ENCODE measurements at regions not wholly inside any gene's neighbourhood (a gene's known extent, or its start where the extent isn't known, plus 50 kb on each side); places are given as distances from the start of the nearest gene placed in this dataset.

- H3K4me3 ChIP-seq: no peak overlapping the region
- no peaks in the 10 kb centered on the region for H3K27me3 ChIP-seq (ENCODE audit: insufficient read depth in 3 of 3, low read length in 2 of 3)
- ATAC-seq: no peak
- H3K4me1 ChIP-seq: no peaks in the 10 kb centered on the region
- peaks cover 4% of the 10 kb centered on the region for H3K9me3 ChIP-seq
- no peak for DNase-seq
- no peak overlapping the region for H3K27ac ChIP-seq
- WGBS, 3 donors: 78 to 87% (median 82%) methylated on average over 3 of the region's 3 CpGs
- intact Hi-C loops (cut with DNase I): no loop called here
- TF ChIP-seq CTCF (IDR thresholded peaks at IDR 0.05): no peak
- no peaks in the 10 kb centered on the region for H3K36me3 ChIP-seq (ENCODE audit: insufficient read depth in 1 of 2, low read depth in 1 of 2)
Observed at GRCh38 chr4:79666875-79667274, 258.8 kb upstream of the GK2 start.

- Histone ChIP-seq H3K36me3 (ENCODE audit: insufficient read depth in 1 of 2, low read depth in 1 of 2) (no peaks in the 10 kb centered on the region), H3K4me3 (no peak overlapping the region), H3K27me3 (ENCODE audit: insufficient read depth in 3 of 3, low read length in 2 of 3) (no peaks in the 10 kb centered on the region), H3K27ac (no peak overlapping the region), H3K4me1 (no peaks in the 10 kb centered on the region), H3K9me3 (peaks cover 4% of the 10 kb centered on the region)
- intact Hi-C loops (cut with DNase I): no loop called here
- DNase-seq (no peak), ATAC-seq (no peak)
- no peak for TF ChIP-seq CTCF (IDR thresholded peaks at IDR 0.05)
- 64 to 69% (median 65%) methylated on average over 1 of the region's 1 CpG for WGBS, 3 donors
Observed at GRCh38 chr4:79666112-79666511, 258.1 kb upstream of the GK2 start.

- TF ChIP-seq CTCF (IDR thresholded peaks at IDR 0.05): no peak
- Histone ChIP-seq H3K27ac (no peak overlapping the region), H3K36me3 (ENCODE audit: insufficient read depth in 1 of 2, low read depth in 1 of 2) (no peaks in the 10 kb centered on the region), H3K4me3 (no peak overlapping the region), H3K9me3 (no peaks in the 10 kb centered on the region), H3K27me3 (ENCODE audit: insufficient read depth in 3 of 3, low read length in 2 of 3) (no peaks in the 10 kb centered on the region), H3K4me1 (no peaks in the 10 kb centered on the region)
- ATAC-seq: no peak
- WGBS, 3 donors: 83 to 87% (median 85%) methylated on average over 4 of the region's 4 CpGs
- intact Hi-C loops (cut with DNase I): no loop called here
- DNase-seq: no peak
Observed at GRCh38 chr4:79663865-79664264, 255.8 kb upstream of the GK2 start.

- Histone ChIP-seq H3K27me3 (ENCODE audit: insufficient read depth in 3 of 3, low read length in 2 of 3) (no peaks in the 10 kb centered on the region), H3K9me3 (no peaks in the 10 kb centered on the region), H3K4me1 (no peaks in the 10 kb centered on the region), H3K27ac (no peak overlapping the region), H3K36me3 (ENCODE audit: insufficient read depth in 1 of 2, low read depth in 1 of 2) (no peaks in the 10 kb centered on the region), H3K4me3 (no peak overlapping the region)
- intact Hi-C loops (cut with DNase I): no loop called here
- no peak for ATAC-seq
- 77 to 92% (median 78%) methylated on average over 1 of the region's 1 CpG for WGBS, 3 donors
- no peak for TF ChIP-seq CTCF (IDR thresholded peaks at IDR 0.05)
- DNase-seq: no peak
Observed at GRCh38 chr4:79663141-79663540, 255.1 kb upstream of the GK2 start.

GRCh38 chr4:79662651-79663050 lies 254.6 kb upstream of the GK2 start:
- TF ChIP-seq CTCF (IDR thresholded peaks at IDR 0.05): no peak

More at GRCh38 chr4:79662651-79663050, 254.6 kb upstream of the GK2 start:
- Histone ChIP-seq H3K9me3 (no peaks in the 10 kb centered on the region), H3K27me3 (ENCODE audit: insufficient read depth in 3 of 3, low read length in 2 of 3) (no peaks in the 10 kb centered on the region), H3K27ac (no peak overlapping the region), H3K4me1 (no peaks in the 10 kb centered on the region), H3K4me3 (no peak overlapping the region), H3K36me3 (ENCODE audit: insufficient read depth in 1 of 2, low read depth in 1 of 2) (no peaks in the 10 kb centered on the region)
- DNase-seq (no peak), ATAC-seq (no peak)
- WGBS, 3 donors: 92 to 93% (median 92%) methylated on average over 3 of the region's 3 CpGs
- intact Hi-C loops (cut with DNase I): no loop called here
